Dermis blood vessel endothelial cell (primary cell): ENCODE measurements at regions not wholly inside any gene's neighbourhood (a gene's known extent, or its start where the extent isn't known, plus 50 kb on each side); places are given as distances from the start of the nearest gene placed in this dataset.

Source experiments
- DNase-seq: peaks from one replicate; pipeline ENCODE4 v3.0.0; 2010

DNA sequence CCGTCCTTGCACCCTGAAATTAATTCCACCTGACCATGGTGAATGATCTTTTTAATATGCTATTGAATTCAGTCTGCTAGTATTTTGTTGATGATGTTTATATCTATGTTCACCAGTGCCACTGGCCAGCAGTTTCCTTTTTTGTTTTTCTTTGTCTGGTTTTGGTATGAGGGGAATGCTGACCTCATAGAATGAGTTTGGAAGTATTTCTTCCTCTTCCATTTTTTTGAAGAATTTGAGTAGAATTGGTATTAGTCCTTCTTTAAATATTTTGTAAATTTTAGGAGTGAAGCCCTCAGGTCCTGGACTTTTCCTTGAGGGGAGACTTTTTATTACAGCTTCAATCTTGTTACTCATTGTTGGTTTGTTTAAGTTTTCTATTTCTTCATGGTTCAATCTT, 231.6 kb downstream of the MRPL39 start:
- no peak for DNase-seq

DNA sequence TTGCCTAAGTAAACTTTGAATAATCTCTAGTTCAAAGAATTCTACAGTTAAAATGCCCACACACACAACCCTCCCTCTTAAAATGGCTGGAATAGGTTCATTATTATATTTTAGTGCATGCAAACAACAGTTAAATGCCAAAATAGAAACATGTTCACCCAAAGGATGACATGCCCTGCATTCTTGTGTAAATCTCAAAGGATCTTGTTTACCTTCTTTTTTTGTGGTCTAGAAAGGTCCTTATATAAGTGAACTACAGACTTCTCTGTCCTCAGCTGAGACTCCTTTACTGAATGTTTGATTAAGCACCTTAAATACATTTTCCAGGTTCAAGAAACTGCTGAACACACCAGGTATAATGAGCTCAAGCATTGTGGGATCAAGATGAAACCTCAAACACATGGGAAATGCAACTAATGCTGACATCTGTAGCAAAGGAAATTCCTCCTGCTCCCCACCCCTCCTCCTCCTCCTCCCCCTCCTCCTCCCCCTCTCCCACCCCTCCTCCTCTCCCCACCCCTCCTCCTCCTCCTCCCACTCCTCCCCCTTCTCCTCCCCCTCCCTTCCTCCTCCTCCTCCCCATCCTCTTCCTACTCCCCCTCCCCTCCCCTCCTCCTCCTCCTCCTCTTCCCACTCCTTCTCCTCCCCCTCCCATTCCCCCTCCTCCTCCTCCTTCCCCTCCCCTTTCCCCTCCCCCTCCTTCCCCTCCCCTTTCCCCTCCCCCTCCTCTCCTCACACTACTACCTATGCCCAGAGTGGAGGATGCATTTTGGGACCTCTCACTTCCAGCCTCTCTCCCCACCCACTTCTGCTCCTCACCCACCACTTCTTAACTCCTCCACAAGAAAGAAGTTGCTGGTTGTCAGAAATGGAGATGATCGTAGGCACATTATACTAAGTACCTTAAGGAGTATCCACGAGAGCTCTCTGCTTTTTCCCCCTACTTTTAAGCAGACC, 233.9 kb downstream of the MRPL39 start:
- no peak for DNase-seq

DNA sequence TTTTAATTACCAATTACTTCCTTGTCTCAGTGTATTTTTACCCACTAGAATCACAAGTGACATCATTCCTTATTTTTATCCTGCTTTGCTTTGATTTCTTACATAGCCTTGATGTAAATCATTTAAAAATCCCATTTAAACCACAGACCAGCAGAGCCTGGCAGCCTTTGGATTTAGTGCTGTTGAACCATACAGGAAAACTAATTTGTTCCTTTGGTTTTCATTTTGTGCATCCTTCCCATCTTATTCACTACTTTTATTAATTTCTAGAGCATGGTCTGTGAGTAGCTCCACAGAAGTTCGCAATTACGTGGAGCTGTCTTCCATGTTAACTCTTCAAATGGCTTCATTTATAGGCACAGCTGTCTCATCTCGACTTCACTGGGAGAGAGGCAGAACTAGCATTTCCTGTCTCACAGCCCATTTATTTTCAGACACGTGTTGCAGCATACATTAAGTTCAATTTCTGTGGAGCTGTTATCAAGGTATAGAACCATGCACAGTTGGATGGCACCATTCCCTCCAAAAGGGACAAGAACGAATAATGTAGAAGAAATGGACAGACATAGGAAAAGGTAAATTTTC, 235.3 kb downstream of the MRPL39 start:
- no peak for DNase-seq

DNA sequence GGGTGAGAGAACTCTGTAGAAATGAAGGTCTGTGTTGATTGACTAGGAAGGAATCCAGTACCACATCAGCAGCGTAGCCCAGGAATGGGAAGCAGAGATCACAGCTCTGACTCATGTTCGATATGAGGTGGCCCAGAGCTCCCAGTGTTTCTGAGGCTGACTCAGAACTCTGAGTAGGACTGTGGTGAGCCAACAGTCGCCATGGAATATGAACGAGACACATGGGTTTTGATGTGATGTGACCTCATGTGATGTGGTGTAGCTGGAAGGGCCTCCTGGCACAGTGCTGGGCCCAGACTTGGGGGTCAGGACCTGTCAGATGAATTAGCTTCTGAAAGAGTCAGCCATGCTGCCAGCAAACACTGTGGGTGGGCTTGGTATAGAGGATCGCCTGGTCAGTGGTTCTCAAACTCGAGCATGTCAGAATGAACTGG, 237.0 kb downstream of the MRPL39 start:
- no peak for DNase-seq

DNA sequence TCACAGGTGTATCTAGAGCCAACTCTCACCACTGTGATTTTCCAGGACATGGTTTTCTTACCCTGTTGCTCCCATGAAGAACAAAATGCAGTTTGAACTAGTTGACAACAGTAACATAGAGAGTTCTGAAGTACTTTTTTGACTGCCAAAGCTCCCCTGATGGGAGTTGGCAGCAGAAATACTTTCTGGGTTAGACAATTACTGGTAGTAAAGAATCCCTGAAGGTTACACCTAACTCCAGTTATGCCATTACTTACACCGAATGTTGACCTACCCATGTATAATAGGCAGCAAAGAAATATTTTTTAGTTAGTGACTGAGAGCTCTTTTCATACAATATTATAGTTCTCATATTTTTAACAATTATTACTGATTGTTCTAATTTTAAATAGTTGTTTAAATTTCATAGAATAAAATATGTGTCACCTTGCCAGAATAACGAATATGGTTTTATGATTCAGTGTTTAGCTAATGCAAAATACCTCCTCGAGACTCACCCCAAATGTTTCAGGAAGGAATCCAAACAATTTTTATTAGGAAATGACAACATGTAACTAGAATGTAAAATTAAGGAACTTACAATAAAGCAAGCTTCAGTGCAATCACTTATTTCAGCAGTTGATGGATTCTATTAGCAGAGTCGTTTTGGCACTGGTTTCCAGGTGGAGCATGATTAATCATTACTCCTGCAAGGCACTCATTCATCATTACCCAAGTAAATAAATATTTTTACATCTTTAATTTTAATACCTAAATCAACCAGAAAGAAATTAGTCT, 237.6 kb downstream of the MRPL39 start:
- no peak for DNase-seq

DNA sequence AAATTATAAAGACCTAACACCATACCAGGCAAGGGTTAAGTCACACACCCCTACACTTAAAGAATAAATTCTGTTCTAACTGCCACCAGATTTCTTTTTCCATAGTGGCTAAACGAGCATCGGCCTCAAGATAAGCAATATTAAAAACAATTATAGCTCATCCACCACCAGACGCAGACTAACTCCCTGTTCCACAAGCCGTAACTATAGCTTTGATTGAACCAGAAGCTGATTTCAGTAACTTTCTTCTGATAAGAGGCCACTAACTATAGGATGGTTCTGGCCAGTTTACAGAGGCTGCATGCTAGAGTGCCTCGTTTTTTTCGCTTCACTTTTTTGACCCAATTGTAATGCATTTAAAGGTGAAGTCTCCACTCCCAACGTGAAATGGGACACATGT, 238.8 kb downstream of the MRPL39 start:
- no peak for DNase-seq

DNA sequence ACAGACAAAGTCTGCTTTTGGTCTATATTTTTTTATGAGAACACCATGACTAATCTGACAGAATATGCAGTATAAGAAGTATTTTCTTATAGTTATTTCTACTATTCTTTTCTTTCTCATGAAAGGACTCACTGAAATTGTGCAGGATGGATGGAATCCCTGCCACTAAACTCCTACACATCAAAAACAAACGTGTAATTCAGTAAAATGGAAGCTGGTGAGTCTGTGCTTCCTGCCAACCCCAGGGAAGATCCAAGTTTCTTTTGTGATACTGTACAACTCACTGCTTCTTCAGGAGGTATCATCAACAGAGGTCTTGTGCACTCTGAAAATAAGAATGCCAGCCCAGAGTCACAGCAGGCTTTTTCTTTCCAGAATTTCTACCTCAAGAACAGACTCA, 241.2 kb downstream of the MRPL39 start:
- DNase-seq = no peak

DNA sequence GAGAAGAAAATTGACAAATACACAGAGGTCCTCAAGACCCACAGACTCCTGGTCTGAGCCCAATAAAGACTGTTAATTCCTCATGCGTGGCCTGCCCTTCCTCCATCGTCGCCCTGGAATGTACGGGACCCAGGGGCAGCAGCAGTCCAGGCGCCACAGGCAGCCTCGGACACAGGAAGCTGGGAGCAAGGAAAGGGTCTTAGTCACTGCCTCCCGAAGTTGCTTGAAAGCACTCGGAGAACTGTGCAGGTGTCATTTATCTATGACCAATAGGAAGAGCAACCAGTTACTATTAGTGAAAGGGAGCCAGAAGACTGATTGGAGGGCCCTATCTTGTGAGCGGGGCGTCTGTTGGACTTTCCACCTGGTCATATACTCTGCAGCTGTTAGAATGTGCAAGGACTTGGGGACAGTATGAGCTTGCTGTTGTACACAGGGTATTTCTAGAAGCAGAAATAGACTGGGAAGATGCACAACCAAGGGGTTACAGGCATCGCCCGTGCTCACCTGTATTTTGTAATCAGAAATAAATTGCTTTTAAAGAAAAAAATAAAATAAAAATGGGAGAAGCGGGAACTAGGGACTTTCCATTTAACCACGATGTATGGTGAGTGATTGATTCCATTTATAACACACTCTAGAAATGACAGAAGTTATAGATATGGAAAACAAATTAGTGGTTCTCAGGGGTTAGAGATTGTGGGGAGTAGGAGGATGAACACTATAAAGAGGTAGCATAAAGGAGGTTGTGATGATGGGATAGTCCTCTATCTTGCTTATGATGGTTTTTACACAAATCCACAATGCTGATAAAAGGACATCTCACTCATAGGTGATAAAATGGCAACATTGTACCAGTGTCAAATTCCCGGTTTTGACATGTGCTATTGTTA, 244.7 kb downstream of the MRPL39 start:
- DNase-seq = no peak

DNA sequence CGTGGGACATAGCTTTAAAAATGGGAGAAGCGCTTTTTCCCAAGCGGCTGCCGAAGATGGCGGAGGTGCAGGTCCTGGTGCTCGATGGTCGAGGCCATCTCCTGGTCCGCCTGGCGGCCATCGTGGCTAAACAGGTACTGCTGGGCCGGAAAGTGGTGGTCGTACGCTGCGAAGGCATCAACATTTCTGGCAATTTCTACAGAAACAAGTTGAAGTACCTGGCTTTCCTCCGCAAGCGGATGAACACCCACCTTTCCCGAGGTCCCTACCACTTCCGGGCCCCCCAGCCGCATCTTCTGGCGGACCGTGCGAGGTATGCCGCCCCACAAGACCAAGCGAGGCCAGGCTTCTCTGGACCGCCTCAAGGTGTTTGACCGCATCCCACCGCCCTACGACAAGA, 245.5 kb downstream of the MRPL39 start:
- no peak for DNase-seq

DNA sequence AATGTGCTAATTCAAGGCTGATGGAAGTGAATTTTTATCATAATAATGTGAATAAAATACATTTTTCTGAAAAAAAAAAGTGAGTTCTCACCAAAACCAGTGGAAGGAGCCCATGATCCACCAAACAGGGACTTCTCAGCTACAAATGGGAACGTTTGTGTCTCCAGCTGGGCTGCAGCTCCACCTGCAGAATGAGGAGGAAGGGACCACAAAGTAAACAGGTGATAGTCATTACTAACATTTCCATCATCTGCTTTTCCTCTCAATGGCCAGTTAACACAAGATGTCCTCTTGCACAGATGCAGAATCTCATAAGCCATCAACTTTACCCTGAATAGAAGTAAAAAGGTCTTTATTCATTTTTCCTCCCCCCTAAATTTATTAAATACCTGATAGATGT, 246.2 kb downstream of the MRPL39 start:
- DNase-seq = no peak

DNA sequence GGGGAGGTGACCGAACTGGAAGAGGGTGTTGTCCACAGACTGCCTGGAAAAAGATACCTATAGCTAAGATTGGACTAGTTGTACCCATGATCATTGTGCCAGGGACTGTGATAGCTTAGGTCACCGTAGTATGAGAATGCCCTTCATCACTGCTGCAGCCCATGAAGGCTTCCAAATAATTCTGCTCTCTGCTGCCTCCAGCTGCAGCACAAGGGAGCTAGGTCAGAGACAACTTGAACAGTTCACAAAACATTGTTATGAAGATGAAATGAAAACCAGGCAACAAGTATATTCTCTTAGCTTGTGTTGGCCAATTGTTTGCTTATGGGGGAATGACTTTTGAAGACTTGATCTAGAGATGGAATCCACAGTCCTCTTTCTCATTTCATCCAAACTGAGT, 246.7 kb downstream of the MRPL39 start:
- no peak for DNase-seq

DNA sequence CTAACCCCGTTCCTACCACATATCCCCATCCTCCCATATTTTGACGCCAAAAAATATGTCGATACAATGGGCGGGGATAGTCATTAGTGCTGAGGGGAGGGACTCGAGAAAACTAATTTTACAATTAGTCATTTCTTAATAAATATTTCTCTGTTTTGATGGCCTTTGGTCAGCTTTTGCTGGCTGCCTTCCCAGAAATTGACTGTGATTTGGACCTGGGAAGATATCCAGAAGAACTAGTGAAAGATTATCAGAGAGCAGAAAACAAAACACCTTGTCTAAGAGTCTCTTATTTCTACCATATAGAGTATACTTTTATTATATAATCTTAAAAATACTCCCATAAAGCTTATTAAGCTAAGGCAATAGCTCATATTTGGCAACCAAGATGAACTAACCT, 247.6 kb downstream of the MRPL39 start:
- no peak for DNase-seq

DNA sequence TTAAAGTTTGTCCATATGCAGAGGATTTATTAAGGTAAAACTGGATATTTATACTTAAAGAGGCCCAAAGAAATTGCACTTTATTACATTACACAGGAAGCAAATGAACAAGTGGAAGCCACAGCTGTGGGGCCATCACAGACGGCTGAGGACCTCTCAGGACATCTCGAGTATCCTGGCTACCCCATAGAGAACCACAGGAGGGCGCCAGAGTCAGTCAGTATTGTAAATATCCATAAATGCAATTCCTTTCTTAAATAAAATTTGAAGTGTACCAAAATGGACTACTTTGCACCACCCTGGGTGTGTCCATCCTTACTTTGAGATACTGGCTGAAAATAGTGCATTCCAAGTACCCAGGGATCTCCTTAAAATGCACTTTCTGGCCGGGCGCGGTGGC, 257.2 kb downstream of the MRPL39 start:
- no peak for DNase-seq

DNA sequence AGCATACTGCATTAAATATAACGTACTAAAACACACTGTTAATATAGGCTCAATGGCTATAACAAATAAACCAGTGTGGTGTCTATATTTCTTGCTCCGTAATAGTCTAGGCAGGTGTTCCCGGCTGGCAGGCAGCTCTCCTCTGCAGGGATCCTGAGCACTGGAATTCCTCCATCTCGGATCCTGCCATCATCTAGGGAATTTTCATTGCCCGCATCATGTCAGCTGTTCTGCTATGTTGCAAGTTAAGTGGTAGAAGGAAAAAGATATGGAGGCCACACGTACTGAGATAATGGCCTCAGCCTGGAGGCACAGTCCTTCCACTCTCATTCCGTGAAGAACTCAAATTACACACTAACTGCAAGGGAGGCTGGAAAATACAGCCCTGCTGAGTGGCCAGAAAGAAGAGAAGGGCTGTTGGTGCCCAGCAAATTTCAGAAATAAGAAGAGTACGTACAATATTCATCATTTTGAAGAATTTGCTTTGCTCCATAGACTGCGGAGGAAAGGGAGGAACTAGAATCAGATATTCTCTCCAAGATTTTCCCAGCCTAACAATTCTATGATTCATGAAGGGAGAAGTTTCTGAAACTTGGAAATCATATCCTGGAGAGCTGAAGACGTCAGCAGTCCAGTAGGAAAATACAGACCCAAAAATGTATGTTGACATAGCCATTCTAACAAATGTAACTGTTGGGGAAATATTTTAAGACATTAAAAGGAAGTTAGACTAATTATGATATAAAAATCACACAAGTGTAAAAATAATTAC, 263.3 kb downstream of the MRPL39 start:
- DNase-seq = no peak

DNA sequence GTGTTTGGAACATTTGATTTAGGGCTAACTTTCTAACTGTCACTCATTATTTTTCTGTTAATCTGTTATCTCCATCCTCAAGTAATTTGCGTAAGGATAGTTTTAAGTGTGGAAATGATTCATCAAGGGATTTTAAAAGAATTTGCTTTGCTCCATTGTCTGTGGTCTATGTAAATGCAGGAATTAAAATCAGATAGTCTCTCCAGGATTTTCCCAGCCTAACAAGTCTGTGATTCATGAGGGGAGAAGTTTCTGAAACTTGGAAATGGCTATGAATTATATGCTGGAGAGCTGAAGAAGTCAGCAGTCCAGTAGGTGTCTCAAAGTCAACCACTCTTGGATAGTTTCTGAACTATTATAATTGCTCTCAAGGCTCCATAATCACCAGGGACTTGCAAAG, 264.5 kb downstream of the MRPL39 start:
- no peak for DNase-seq

DNA sequence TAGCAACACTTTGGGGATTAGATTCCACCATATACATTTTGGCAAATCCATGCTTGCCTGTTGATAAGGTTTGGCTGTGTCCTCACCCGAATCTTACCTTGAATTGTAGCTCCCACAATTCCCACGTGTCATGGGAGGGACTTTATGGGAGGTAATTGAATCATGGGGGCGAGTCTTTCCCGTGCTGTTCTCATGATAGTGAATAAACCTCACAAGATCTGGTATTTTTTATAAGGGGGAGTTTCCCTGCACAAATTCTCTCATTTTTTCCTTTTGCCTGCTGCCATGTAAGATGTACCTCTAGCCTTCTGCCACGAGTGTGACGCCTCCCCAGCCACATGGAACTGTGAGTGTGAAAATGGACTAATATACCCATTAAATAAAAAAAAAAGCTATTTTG, 265.3 kb downstream of the MRPL39 start:
- DNase-seq = no peak

DNA sequence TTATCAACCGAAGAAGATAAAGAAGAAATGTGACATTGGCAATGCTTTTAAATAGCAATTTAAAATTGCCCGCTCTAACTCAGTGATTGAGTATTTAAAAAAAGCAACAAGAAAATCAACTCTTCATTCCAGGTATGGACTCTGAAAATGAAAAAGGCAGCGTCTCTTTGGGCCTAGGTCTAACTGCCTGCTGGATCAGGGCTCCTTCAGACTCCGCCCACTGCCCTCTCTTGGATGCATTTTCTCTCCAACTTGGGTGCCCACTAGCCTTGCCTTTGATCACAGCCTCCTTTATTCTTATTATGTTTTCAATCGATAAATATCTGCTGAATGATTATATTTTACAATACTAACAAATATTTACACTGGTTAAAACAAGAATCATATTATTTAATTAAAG, 268.9 kb downstream of the MRPL39 start:
- no peak for DNase-seq

DNA sequence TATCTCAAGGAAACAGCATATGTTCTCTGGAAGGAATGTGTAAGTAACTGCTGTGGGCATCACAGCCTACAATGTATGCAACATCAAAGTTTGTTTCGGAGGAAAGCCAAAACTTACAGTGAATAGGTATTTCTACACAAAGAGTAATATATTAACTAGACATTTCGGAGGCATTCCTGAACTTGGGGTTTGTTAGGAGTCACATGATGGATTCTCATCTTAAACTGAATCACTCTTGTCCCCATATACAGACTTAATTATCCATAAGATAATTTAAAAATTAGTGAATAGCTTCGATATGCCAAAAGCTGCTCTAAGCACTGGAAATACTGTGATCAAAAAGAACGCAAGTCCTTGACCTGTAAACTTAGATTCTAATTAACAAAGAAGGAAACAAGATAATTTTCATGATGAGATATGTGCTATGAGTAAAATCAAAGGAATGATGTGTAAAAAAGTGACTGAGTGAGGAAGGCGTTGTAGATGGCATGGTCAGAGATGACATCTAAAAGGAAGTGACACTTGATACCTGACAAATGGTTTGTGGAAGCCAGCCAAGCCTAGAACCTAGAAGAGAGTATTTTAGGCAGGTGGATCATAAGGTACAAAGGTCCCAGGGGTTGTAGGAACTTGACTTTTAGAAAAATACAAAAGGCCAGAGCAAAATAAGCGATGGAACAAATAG, 273.1 kb downstream of the MRPL39 start:
- DNase-seq = no peak

DNA sequence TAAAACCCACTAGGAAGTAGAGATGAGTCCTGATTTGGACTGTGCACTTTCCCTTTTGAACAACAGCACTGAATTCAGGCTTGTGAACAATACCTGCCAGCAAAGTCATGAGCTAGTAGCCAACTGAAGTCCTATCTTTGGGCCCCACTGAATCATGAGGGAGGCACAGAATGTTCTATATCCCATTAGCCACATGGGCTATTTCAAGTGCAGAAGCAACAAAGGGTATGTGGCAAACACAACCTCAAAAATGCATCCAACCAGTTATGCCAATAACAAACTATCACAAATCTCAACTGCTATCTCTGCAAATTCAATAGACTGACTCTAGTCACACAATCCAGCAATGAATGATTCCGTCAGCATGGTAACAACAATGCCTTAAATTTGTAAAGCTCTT, 276.0 kb downstream of the MRPL39 start:
- no peak for DNase-seq

DNA sequence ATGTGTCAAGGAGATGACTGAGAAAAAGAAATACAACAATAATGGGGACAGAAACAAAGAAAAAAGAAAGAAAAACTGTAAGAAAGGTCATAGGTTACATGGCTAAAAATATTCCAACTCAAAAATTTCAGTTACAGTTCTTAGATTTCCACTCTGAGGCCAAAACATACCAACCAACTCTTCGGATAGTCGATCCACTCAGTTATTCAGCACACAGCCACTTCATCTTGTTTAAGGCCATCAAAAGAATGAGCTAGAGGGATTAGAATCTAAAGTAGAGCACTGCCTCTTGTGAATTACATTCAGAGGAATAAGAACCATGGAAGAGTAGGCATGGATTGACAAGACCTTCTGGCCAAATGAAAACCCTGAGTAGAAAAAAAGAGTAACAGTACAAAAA, 277.0 kb downstream of the MRPL39 start:
- no peak for DNase-seq

DNA sequence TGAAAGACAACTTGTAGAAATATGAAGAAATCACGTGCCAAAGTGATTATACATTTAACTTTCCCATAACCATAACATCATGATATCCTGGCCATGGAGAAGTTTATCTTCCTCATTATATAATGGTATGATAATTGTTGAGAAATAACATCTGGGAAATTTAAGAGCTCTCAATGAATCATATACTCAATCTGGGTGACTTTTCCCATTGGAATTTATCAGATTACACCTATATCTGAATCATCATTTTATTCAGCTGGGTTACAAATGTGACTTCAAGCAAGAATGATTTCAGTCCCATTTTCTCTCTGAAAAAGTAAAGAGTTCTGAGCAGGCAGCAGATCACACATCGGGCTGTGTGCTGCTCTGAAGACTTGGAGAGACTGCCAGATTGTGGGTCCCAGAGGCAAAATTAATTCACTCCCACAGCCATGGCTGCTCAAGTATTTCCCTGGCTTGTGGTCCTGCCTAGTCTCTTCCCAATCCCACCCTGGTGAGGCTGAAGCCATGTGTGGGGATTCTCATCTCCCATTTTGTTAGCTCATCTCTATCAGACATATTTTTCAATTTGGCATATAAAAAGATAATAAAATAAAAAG, 278.0 kb downstream of the MRPL39 start:
- no peak for DNase-seq
